Chondrocyte (in vitro differentiated cells): ENCODE measurements at regions not wholly inside any gene's neighbourhood (a gene's known extent, or its start where the extent isn't known, plus 50 kb on each side); places are given as distances from the start of the nearest gene placed in this dataset.

ENCODE experiments used
- DNase-seq: peaks from one replicate; pipeline ENCODE4 v3.0.0; 2021; ENCODE audit warnings: mixed read lengths, low spot score
- H3K27ac Mint-ChIP-seq: one replicate; pipeline ENCODE4 v1.8.0; 2021; ENCODE audit warnings: mild to moderate bottlenecking, moderate library complexity, mixed read lengths; ENCODE audit not compliant: unreplicated experiment
- H3K27me3 Mint-ChIP-seq: 2 replicates; pipeline ENCODE4 v1.8.0; 2021; ENCODE audit warnings: low read depth, mixed read lengths
- H3K36me3 Mint-ChIP-seq: 2 replicates; pipeline ENCODE4 v1.8.0; 2021; ENCODE audit warnings: low read depth, mixed read lengths
- H3K4me1 Mint-ChIP-seq: 2 replicates; pipeline ENCODE4 v1.8.0; 2021; ENCODE audit warnings: low read depth, mild to moderate bottlenecking, mixed read lengths
- H3K4me3 Mint-ChIP-seq: one replicate; pipeline ENCODE4 v1.8.0; 2021; ENCODE audit warnings: mild to moderate bottlenecking, moderate library complexity, mixed read lengths; ENCODE audit not compliant: unreplicated experiment
- H3K9me3 Mint-ChIP-seq: 2 replicates; pipeline ENCODE4 v1.8.0; 2021; ENCODE audit warnings: low read depth, mixed read lengths
- CTCF ChIP-seq: fragments of 200-600 bp; sonication (generic); IDR thresholded peaks from 2 replicates; pipeline ENCODE4 v1.5.0; 2021; ENCODE audit warnings: antibody characterized with exemption, mild to moderate bottlenecking, moderate library complexity

GRCh38 chrX:44432641-44433040 lies 89.2 kb upstream of the EFHC2 start:
- Mint-ChIP-seq H3K9me3 (peaks cover 26% of the 10 kb centered on the region), H3K27ac (no peak overlapping the region), H3K27me3 (no peaks in the 10 kb centered on the region), H3K4me3 (no peak overlapping the region), H3K4me1 (peaks cover 3% of the 10 kb centered on the region), H3K36me3 (peaks cover 2% of the 10 kb centered on the region)
- no peak for DNase-seq
- TF ChIP-seq CTCF = no peak

DNA sequence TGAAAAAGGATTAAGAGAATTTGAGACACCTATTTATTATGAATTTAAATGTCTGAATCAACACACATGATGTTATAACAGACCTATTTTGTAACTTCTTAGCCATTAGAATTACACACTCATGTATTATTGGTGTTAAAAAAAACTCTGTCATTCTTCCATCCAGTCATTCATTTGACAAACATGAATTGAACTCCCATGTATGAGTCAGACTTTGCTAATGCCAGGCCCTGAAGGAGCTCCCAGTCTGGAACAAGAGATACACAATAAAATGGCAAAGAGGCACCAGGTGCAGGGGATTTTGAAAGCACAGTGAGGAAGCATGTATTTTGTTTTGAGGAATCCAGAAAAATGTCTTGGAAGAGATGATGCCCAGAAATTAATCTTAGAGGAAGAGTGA lies 87.7 kb upstream of the EFHC2 start:
- TF ChIP-seq CTCF = no peak
- H3K9me3 Mint-ChIP-seq = peaks cover 18% of the 10 kb centered on the region
- no peak for DNase-seq

GRCh38 chrX:44428989-44429627 lies 85.6 kb upstream of the EFHC2 start:
- no peak for DNase-seq
- Mint-ChIP-seq H3K27me3 (no peaks in the 10 kb centered on the region), H3K27ac (no peak overlapping the region), H3K4me3 (no peak overlapping the region), H3K4me1 (peaks cover 3% of the 10 kb centered on the region), H3K36me3 (peaks cover 2% of the 10 kb centered on the region), H3K9me3 (peaks cover 12% of the 10 kb centered on the region)
- TF ChIP-seq CTCF = no peak

More for the DNA sequence above, 87.7 kb upstream of the EFHC2 start:
- Mint-ChIP-seq H3K36me3 (peaks cover 2% of the 10 kb centered on the region), H3K27ac (no peak overlapping the region), H3K4me1 (peaks cover 3% of the 10 kb centered on the region), H3K27me3 (no peaks in the 10 kb centered on the region), H3K4me3 (no peak overlapping the region)

DNA sequence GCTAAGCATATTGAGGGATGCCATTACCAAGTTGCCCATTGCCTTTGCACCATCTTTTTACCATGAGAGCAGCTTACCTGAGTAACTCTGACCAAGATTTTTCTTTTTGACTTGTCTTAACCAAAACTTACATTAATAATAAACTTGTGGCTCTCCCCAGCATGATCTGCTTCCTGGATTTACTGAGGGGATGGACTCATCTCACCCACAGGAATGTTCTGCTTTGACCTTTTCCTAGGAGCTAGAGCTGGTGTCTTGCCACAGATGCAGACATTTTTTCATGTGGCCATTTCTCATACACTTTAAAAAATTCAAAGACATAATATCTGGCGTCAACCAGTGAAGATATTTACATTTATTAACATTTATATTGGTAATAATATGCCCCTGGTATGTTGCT lies 79.2 kb upstream of the EFHC2 start:
- Mint-ChIP-seq H3K27me3 (peaks cover 2% of the 10 kb centered on the region), H3K9me3 (peaks cover 8% of the 10 kb centered on the region), H3K4me1 (no peaks in the 10 kb centered on the region), H3K4me3 (no peak overlapping the region), H3K36me3 (no peaks in the 10 kb centered on the region), H3K27ac (no peak overlapping the region)
- DNase-seq = no peak
- no peak for TF ChIP-seq CTCF

DNA sequence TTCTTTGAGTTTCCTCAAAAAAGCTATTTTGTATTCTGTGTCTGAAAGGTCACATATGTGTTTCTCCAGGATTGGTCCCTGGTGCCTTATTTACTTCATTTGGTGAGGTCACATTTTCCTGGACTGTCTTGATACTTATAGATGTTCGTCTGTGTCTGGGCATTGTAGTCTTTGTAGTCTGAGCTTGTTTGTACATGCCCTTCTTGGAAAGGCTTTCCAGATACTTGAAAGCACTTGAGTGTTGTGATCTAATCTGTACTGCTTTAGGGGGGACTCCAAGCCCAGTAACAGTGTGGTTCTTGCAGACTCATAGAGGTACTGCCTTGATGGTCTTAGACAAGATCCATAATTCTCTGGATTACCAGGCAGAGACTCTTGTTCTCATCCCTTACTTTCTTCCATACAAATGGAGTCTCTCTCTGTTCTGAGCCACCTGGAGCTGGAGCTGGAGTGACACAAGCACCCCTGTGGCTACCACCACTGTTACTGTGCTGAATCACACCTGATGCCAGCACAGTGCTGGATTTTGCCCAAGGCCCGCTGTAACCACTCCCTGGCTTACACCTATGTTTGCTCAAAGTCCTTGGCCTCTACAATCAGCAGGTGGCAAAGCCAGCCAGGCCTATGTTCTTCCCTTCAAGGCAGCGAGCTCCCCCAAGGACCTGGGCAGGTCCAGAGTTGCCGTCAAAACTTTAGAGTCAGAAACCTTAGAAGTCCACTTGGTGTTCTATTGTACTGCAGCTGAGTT lies 72.3 kb upstream of the EFHC2 start:
- H3K27me3 Mint-ChIP-seq = peaks cover 7% of the 10 kb centered on the region
- peaks cover 2% of the 10 kb centered on the region for H3K36me3 Mint-ChIP-seq
- no peak for DNase-seq
- H3K9me3 Mint-ChIP-seq = peaks cover 32% of the 10 kb centered on the region
- TF ChIP-seq CTCF = no peak
- no peak overlapping the region for H3K27ac Mint-ChIP-seq
- H3K4me3 Mint-ChIP-seq = no peak overlapping the region
- H3K4me1 Mint-ChIP-seq = no peaks in the 10 kb centered on the region
